ENCODE measurements at regions not wholly inside any gene's neighbourhood (a gene's known extent, or its start where the extent isn't known, plus 50 kb on each side); places are given as distances from the start of the nearest gene placed in this dataset.
"Not testable (repeated sequence)": the region's sequence is repeated elsewhere in the genome, so short reads cannot be mapped to it uniquely, and the experiment has no call there.

GRCh38 chr7:51927738-51928137 is 611.1 kb upstream of the COBL start:
- H3K4me3 ChIP-seq (ENCODE audit: low read length): no peak overlapping the region
- no peaks in the 10 kb centered on the region for H3K36me3 ChIP-seq (ENCODE audit: insufficient read depth, low read length)
- peaks cover 5% of the 10 kb centered on the region for H3K4me1 ChIP-seq (ENCODE audit: insufficient read depth, low read length)
- no peaks in the 10 kb centered on the region for H3K9me3 ChIP-seq (ENCODE audit: low read length)
- H3K27me3 ChIP-seq (ENCODE audit: insufficient read depth, low read length): no peaks in the 10 kb centered on the region
- no peak overlapping the region for H2AFZ ChIP-seq (ENCODE audit: low read depth, low read length)

GRCh38 chr7:51918581-51918980 is 602.0 kb upstream of the COBL start:
- Histone ChIP-seq H3K4me3 (ENCODE audit: low read length) (no peak overlapping the region), H2AFZ (ENCODE audit: low read depth, low read length) (no peak overlapping the region), H3K27me3 (ENCODE audit: insufficient read depth, low read length) (no peaks in the 10 kb centered on the region), H3K9me3 (ENCODE audit: low read length) (no peaks in the 10 kb centered on the region), H3K4me1 (ENCODE audit: insufficient read depth, low read length) (no peaks in the 10 kb centered on the region), H3K36me3 (ENCODE audit: insufficient read depth, low read length) (no peaks in the 10 kb centered on the region)

- H3K27me3 ChIP-seq (ENCODE audit: insufficient read depth, low read length): no peaks in the 10 kb centered on the region
- no peaks in the 10 kb centered on the region for H3K4me1 ChIP-seq (ENCODE audit: insufficient read depth, low read length)
- H3K9me3 ChIP-seq (ENCODE audit: low read length): no peaks in the 10 kb centered on the region
- no peak overlapping the region for H2AFZ ChIP-seq (ENCODE audit: low read depth, low read length)
- H3K4me3 ChIP-seq (ENCODE audit: low read length): no peak overlapping the region
- H3K36me3 ChIP-seq (ENCODE audit: insufficient read depth, low read length): no peaks in the 10 kb centered on the region
These were observed 584.9 kb upstream of the COBL start for GRCh38 chr7:51901489-51901840.

DNA sequence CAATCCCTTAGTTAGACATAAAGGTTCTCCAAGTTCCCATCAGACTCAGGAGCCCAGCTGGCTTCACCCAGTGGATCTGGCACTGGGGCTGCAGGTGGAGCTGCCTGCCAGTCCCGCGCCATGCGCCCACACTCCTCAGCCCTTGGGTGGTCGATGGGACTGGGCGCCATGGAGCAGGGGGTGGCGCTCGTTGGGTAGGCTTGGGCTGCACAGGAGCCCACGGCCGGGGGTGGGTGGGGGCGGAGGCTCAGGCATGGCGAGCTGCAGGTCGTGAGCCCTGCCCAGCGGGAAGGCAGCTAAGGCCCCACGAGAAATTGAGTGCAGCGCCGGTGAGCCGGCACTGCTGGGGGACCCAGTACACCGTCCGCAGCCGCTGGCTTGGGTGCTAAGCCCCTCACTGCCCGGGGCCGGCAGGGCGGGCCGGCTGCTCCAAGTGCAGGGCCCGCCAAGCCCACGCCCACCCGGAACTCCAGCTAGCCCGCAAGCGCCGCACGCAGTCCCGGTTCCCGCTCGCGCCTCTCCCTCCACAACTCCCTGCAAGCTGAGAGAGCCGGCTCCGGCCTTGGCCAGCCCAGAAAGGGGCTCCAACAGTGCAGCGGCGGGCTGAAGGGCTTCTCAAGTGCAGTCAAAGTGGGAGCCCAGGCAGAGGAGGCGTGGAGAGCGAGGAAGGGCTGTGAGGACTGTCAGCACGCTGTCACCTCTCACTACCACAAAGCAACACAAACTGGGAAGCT is 584.3 kb upstream of the COBL start:
- H3K4me1 ChIP-seq (ENCODE audit: insufficient read depth, low read length); H2AFZ ChIP-seq (ENCODE audit: low read depth, low read length); H3K4me3 ChIP-seq (ENCODE audit: low read length); H3K36me3 ChIP-seq (ENCODE audit: insufficient read depth, low read length); H3K27me3 ChIP-seq (ENCODE audit: insufficient read depth, low read length); H3K9me3 ChIP-seq (ENCODE audit: low read length): not testable (repeated sequence)

- no peak overlapping the region for H3K4me3 ChIP-seq (ENCODE audit: low read length)
- H3K4me1 ChIP-seq (ENCODE audit: insufficient read depth, low read length): no peaks in the 10 kb centered on the region
- H3K36me3 ChIP-seq (ENCODE audit: insufficient read depth, low read length): no peaks in the 10 kb centered on the region
- no peak overlapping the region for H2AFZ ChIP-seq (ENCODE audit: low read depth, low read length)
- H3K27me3 ChIP-seq (ENCODE audit: insufficient read depth, low read length): no peaks in the 10 kb centered on the region
- H3K9me3 ChIP-seq (ENCODE audit: low read length): no peaks in the 10 kb centered on the region
These were observed 583.0 kb upstream of the COBL start for GRCh38 chr7:51899611-51900010.

GRCh38 chr7:51882412-51882811 is 565.8 kb upstream of the COBL start:
- no peaks in the 10 kb centered on the region for H3K9me3 ChIP-seq (ENCODE audit: low read length)
- no peak overlapping the region for H2AFZ ChIP-seq (ENCODE audit: low read depth, low read length)
- no peak overlapping the region for H3K4me3 ChIP-seq (ENCODE audit: low read length)
- H3K36me3 ChIP-seq (ENCODE audit: insufficient read depth, low read length): no peaks in the 10 kb centered on the region
- H3K27me3 ChIP-seq (ENCODE audit: insufficient read depth, low read length): no peaks in the 10 kb centered on the region
- H3K4me1 ChIP-seq (ENCODE audit: insufficient read depth, low read length): peaks cover 18% of the 10 kb centered on the region

- Histone ChIP-seq H2AFZ (ENCODE audit: low read depth, low read length) (no peak overlapping the region), H3K4me1 (ENCODE audit: insufficient read depth, low read length) (peaks cover 18% of the 10 kb centered on the region), H3K36me3 (ENCODE audit: insufficient read depth, low read length) (no peaks in the 10 kb centered on the region), H3K27me3 (ENCODE audit: insufficient read depth, low read length) (no peaks in the 10 kb centered on the region), H3K9me3 (ENCODE audit: low read length) (no peaks in the 10 kb centered on the region), H3K4me3 (ENCODE audit: low read length) (no peak overlapping the region)
These were observed 564.7 kb upstream of the COBL start for GRCh38 chr7:51881309-51881708.

GRCh38 chr7:51878865-51879264 is 562.3 kb upstream of the COBL start:
- Histone ChIP-seq H3K36me3 (ENCODE audit: insufficient read depth, low read length) (no peaks in the 10 kb centered on the region), H3K4me1 (ENCODE audit: insufficient read depth, low read length) (peaks cover 18% of the 10 kb centered on the region), H3K27me3 (ENCODE audit: insufficient read depth, low read length) (no peaks in the 10 kb centered on the region), H3K9me3 (ENCODE audit: low read length) (no peaks in the 10 kb centered on the region), H3K4me3 (ENCODE audit: low read length) (no peak overlapping the region), H2AFZ (ENCODE audit: low read depth, low read length) (no peak overlapping the region)

- no peak overlapping the region for H2AFZ ChIP-seq (ENCODE audit: low read depth, low read length)
- no peaks in the 10 kb centered on the region for H3K36me3 ChIP-seq (ENCODE audit: insufficient read depth, low read length)
- H3K4me3 ChIP-seq (ENCODE audit: low read length): no peak overlapping the region
- no peaks in the 10 kb centered on the region for H3K4me1 ChIP-seq (ENCODE audit: insufficient read depth, low read length)
- no peaks in the 10 kb centered on the region for H3K27me3 ChIP-seq (ENCODE audit: insufficient read depth, low read length)
- H3K9me3 ChIP-seq (ENCODE audit: low read length): no peaks in the 10 kb centered on the region
These were observed 552.8 kb upstream of the COBL start for GRCh38 chr7:51869452-51869851.

GRCh38 chr7:51867117-51867516 is 550.5 kb upstream of the COBL start:
- Histone ChIP-seq H2AFZ (ENCODE audit: low read depth, low read length) (no peak overlapping the region), H3K4me1 (ENCODE audit: insufficient read depth, low read length) (no peaks in the 10 kb centered on the region), H3K4me3 (ENCODE audit: low read length) (no peak overlapping the region), H3K27me3 (ENCODE audit: insufficient read depth, low read length) (no peaks in the 10 kb centered on the region), H3K36me3 (ENCODE audit: insufficient read depth, low read length) (no peaks in the 10 kb centered on the region), H3K9me3 (ENCODE audit: low read length) (no peaks in the 10 kb centered on the region)

DNA sequence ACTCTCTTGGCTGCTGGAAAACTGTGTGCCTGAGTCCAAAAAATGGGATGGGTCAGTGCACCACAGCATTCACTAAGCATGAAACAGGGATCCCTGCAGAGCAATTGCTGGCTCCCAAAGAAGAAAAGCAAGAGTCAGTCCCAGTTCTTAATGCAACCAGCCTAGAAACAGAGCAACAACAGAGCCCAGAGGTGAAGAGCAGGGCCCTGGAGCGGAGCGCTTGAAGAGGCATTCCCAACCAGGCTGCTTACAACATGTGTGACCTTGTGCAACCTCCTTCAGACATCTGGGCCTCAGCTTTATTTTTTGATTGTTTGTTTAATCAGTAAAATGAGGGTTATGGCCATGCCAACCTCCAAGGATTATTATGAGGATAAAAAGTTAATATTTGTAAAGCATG is 543.7 kb upstream of the COBL start:
- Histone ChIP-seq H2AFZ (ENCODE audit: low read depth, low read length) (no peak overlapping the region), H3K4me3 (ENCODE audit: low read length) (no peak overlapping the region), H3K9me3 (ENCODE audit: low read length) (no peaks in the 10 kb centered on the region), H3K4me1 (ENCODE audit: insufficient read depth, low read length) (peaks cover 3% of the 10 kb centered on the region), H3K36me3 (ENCODE audit: insufficient read depth, low read length) (no peaks in the 10 kb centered on the region), H3K27me3 (ENCODE audit: insufficient read depth, low read length) (no peaks in the 10 kb centered on the region)

DNA sequence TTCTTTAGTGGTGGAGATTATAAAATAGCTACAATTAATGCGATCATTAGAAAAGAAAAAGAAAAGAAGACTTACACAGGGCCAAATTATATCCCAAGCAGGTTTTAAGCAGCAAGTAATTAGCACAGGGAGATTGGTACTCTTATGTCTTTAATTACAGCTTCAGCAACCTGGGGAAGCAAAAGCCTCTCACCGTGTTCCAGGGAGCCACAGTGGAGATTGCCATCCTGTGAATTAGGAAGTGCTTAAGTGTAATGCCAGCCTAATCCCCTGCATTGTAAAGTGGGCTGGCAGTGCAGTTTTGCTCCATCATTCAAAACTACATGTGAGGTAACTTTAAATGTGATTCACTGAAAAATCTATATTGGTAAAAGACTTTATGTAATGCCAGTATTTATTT is 533.5 kb upstream of the COBL start:
- H3K27me3 ChIP-seq (ENCODE audit: insufficient read depth, low read length): no peaks in the 10 kb centered on the region
- no peaks in the 10 kb centered on the region for H3K36me3 ChIP-seq (ENCODE audit: insufficient read depth, low read length)
- no peak overlapping the region for H2AFZ ChIP-seq (ENCODE audit: low read depth, low read length)
- no peaks in the 10 kb centered on the region for H3K4me1 ChIP-seq (ENCODE audit: insufficient read depth, low read length)
- H3K4me3 ChIP-seq (ENCODE audit: low read length): no peak overlapping the region
- peaks cover 3% of the 10 kb centered on the region for H3K9me3 ChIP-seq (ENCODE audit: low read length)

GRCh38 chr7:51847461-51848134 is 531.0 kb upstream of the COBL start:
- no peak overlapping the region for H3K4me3 ChIP-seq (ENCODE audit: low read length)
- H3K27me3 ChIP-seq (ENCODE audit: insufficient read depth, low read length): no peaks in the 10 kb centered on the region
- H3K36me3 ChIP-seq (ENCODE audit: insufficient read depth, low read length): no peaks in the 10 kb centered on the region
- no peak overlapping the region for H2AFZ ChIP-seq (ENCODE audit: low read depth, low read length)
- no peaks in the 10 kb centered on the region for H3K9me3 ChIP-seq (ENCODE audit: low read length)
- no peaks in the 10 kb centered on the region for H3K4me1 ChIP-seq (ENCODE audit: insufficient read depth, low read length)

DNA sequence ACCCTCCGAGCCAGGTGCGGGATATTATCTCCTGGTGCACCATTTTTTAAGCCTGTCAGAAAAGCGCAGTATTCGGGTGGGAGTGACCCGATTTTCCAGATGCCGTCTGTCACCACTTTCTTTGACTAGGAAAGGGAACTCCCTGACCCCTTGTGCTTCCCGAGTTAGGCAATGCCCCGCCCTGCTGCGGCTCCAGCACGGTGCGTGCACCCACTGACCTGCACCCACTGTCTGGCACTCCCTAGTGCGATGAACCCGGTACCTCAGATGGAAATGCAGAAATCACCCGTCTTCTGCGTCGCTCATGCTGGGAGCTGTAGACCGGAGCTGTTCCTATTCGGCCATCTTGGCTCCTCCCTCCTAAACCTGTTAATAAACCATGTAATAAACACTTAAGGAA is 522.5 kb upstream of the COBL start:
- H3K36me3 ChIP-seq (ENCODE audit: insufficient read depth, low read length); H2AFZ ChIP-seq (ENCODE audit: low read depth, low read length): not testable (repeated sequence)

More for the DNA sequence above, 522.5 kb upstream of the COBL start:
- not testable (repeated sequence) for H3K4me3 ChIP-seq (ENCODE audit: low read length); H3K4me1 ChIP-seq (ENCODE audit: insufficient read depth, low read length); H3K27me3 ChIP-seq (ENCODE audit: insufficient read depth, low read length); H3K9me3 ChIP-seq (ENCODE audit: low read length)
